AG09319 (cell line): ENCODE measurements at regions not wholly inside any gene's neighbourhood (a gene's known extent, or its start where the extent isn't known, plus 50 kb on each side); places are given as distances from the start of the nearest gene placed in this dataset.

Experiments
- DNase-seq: peaks from one replicate; pipeline ENCODE4 v3.0.0-alpha.2; 2010; ENCODE audit warnings: low read depth; ENCODE audit errors: extremely low read depth
- TF ChIP-seq, protein P1 (sequence below): IDR thresholded peaks from 2 replicates; pipeline ENCODE4 v1.5.1; 2011; ENCODE audit warnings: low read depth, mild to moderate bottlenecking, inconsistent platforms, low read length, moderate library complexity

DNA sequence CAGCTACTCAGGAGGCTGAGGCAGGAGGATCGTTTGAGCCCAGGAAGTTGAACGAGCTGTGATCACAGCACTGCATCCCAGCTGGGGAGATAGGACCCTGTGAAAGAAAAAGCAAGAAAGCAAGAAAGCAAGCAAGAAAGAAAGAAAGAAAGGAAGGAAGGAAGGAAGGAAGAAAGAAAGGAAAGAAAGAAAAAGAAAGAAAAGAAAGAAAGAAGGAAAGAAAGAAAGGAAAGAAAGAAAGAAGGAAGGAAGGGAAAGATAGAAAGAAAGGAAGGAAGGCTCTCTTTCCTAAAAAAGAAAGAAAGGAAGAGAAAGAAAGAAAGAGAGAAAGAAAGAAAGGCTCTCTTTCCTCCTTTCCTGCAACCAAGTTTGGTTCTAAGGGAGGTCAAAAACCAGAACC, 380.3 kb downstream of the PCNX1 start:
- no peak for DNase-seq
- TF ChIP-seq, protein P1, sequence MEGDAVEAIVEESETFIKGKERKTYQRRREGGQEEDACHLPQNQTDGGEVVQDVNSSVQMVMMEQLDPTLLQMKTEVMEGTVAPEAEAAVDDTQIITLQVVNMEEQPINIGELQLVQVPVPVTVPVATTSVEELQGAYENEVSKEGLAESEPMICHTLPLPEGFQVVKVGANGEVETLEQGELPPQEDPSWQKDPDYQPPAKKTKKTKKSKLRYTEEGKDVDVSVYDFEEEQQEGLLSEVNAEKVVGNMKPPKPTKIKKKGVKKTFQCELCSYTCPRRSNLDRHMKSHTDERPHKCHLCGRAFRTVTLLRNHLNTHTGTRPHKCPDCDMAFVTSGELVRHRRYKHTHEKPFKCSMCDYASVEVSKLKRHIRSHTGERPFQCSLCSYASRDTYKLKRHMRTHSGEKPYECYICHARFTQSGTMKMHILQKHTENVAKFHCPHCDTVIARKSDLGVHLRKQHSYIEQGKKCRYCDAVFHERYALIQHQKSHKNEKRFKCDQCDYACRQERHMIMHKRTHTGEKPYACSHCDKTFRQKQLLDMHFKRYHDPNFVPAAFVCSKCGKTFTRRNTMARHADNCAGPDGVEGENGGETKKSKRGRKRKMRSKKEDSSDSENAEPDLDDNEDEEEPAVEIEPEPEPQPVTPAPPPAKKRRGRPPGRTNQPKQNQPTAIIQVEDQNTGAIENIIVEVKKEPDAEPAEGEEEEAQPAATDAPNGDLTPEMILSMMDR = no peak

GRCh38 chr14:71289536-71289935, 382.3 kb downstream of the PCNX1 start:
- TF ChIP-seq, protein P1 = no peak
- no peak for DNase-seq

DNA sequence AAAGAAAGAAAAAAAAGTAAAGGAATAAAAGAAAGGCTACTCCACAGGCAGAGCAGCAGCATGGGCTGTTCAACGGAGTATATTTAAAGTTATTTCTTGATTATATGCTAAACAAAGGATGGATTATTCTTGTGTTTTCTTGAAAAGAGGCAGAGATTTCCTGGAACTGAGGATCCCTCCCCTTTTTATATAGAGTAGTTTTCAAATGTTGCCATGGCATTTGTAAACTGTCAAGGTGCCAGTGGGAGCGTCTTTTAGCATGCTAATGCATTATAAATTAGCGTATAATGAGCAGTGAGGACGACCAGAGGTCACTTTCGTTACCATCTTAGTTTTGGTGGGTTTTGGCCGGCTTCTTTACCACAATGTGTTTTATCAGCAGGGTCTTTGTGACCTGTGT, 383.0 kb downstream of the PCNX1 start:
- DNase-seq = no peak
- TF ChIP-seq, protein P1 = no peak

DNA sequence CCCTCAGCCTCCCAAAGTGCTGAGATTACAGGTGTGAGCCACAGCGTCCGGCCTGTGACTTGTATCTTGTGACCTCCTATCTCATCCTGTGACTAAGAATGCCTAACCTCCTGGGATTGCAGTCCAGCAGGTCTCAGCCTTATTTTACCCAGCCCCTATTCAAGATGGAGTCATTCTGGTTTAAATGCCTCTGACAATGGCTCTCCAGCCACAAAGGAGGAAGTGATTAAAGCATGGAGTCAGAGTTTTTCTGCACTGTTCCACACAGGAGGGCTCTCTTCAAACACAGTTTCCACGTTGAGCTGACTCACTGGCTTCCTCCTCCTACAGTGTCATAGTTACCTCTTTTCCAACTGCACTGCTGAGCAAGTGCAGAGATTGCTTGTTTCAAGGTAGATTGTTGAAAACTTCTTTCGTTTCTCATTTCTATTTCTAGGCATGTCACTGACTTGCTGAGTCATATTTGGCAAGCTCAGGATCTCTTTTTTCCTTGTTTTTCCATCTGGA, 383.8 kb downstream of the PCNX1 start:
- peak; percentile 7 for DNase-seq
- TF ChIP-seq, protein P1 = no peak

DNA sequence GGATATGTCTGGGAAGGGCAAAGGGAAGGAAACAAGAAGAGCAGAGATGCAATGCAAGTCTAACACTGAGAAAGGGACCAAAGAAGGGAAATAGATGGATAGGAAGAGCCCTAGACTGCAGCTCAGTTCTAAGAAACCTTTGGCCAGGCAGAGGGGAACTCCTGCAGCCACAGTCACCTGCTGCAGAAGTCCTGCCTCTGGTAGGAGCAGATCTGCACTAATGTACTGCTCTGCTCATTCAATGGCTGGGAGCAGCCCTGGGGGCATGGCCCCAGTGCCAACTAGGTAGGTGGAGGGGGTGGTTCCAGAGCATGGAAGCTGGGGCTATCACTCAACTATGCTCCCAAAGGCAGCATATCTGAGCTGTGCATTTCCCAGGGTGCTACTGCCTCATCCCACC, 388.9 kb downstream of the PCNX1 start:
- TF ChIP-seq, protein P1 = no peak

DNA sequence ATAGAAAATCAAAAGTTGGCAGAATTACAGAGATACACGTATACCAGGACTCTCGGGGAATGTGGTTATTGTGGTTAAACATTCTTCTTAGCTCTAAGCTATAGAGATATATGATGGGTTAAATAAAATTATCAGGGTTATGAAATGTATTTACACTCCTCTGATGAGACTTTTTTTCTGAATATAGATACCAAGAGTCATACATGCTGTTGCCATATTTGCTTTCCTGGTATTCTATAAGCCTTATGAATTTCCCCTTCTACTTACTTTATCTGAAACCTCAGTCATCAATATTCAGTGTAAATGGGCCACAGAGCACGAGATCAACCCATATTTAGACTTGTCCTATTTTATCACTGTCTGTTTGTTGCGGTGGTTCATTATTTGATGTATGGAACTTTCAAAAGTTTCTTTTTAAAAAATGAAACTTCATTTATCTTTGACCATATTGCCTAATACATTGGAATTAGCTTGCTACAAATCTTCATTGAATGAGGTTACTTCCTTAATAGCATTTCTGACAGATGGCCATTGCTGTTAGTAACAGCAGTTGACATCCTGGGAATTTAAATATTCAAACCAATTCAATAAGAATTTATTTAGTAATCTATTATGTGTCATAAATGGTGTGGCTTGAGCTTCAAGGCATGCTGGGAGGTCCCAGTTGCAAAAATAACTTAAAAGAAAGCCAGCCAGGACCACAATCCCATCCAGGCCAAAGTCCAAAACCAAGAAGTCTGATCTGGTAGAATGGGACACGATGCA, 393.5 kb downstream of the PCNX1 start:
- TF ChIP-seq, protein P1 = no peak
- DNase-seq = no peak

More for the DNA sequence above, 388.9 kb downstream of the PCNX1 start:
- DNase-seq = no peak

- TF ChIP-seq, protein P1 = no peak
- DNase-seq = no peak
These were observed 394.4 kb downstream of the PCNX1 start for GRCh38 chr14:71301611-71302010.
